GM12878 (cell line): ENCODE measurements at regions not wholly inside any gene's neighbourhood (a gene's known extent, or its start where the extent isn't known, plus 50 kb on each side); places are given as distances from the start of the nearest gene placed in this dataset.

Experiments
- ATAC-seq: fragments of 200-7000 bp; cut with Tn5 transposase; 3 replicates; pipeline ENCODE4 v1.9.1; 2020; ENCODE audit warnings: mild to moderate bottlenecking, moderate library complexity
- BruUV-seq: library from RNA; stranded (reverse); fragments of 400-500 nt; replicated peaks from 2 replicates; lab custom pipeline; 2021; lab: Mats Ljungman, UMichigan
- CTCF ChIA-PET: fragments of 300-600 bp; sonication (Branson Sonifier 250); formaldehyde crosslinking; extraction: SDS; loops from one replicate; lab custom pipeline; 2021; ENCODE audit warnings: inconsistent platforms; lab: Yijun Ruan, JAX
- POLR2A ChIA-PET: fragments of 350-600 bp; formaldehyde crosslinking; extraction: SDS; loops from one replicate; lab custom pipeline; 2021; ENCODE audit warnings: inconsistent platforms; lab: Charles Lee
- RAD21 ChIA-PET: fragments of 300-600 bp; sonication (Branson Sonifier 250); formaldehyde crosslinking; loops from one replicate; lab custom pipeline; 2023; ENCODE audit warnings: antibody characterized with exemption; ENCODE audit not compliant: unreplicated experiment; lab: Charles Lee
- SMC1A ChIA-PET: fragments of 300-600 bp; sonication (Branson Sonifier 250); formaldehyde crosslinking; loops from one replicate; lab custom pipeline; 2023; ENCODE audit not compliant: unreplicated experiment, uncharacterized antibody; lab: Charles Lee
- DNase-seq: peaks from one replicate; pipeline ENCODE4 v3.0.0-alpha.2; 2011; ENCODE audit warnings: low read depth, low spot score
- FAIRE-seq: peaks from 3 replicates; lab custom pipeline; 2011; peaks lifted over from hg19 to GRCh38; lab: Jason Lieb, UNC
- H2AFZ ChIP-seq: 2 replicates; pipeline ENCODE4 v1.6.0; 2011; ENCODE audit warnings: low read depth, low read length, control low read depth; ENCODE audit not compliant: control insufficient read depth
- H3K27ac ChIP-seq: 2 replicates; pipeline ENCODE4 v1.5.1; 2011; ENCODE audit warnings: control low read depth; ENCODE audit not compliant: control insufficient read depth, insufficient read depth
- H3K27me3 ChIP-seq, 2 experiments: replicated peaks in 1 of 2; 2 replicates each; pipeline versions ENCODE4 v1.6.0 to v1.6.1; 2011; ENCODE audit warnings: low read length in 1 of 2; ENCODE audit not compliant: control insufficient read depth in 2 of 2, insufficient read depth in 2 of 2
- H3K36me3 ChIP-seq, 2 experiments: 2 replicates each; pipeline ENCODE4 v1.5.1; 2011; ENCODE audit warnings: low read length in 1 of 2; ENCODE audit not compliant: control insufficient read depth in 2 of 2, insufficient read depth in 2 of 2
- H3K4me1 ChIP-seq: 2 replicates; pipeline ENCODE4 v1.6.1; 2011; ENCODE audit warnings: mild to moderate bottlenecking, low read length, moderate library complexity, mixed read lengths; ENCODE audit not compliant: control insufficient read depth, insufficient read depth
- H3K4me2 ChIP-seq: 2 replicates; pipeline ENCODE4 v1.6.0; 2011; ENCODE audit warnings: control low read depth; ENCODE audit not compliant: control insufficient read depth, insufficient read depth
- H3K4me3 ChIP-seq: fragments of 200-600 bp; sonication (generic); 2 replicates; pipeline ENCODE4 v1.5.1; 2016
- H3K79me2 ChIP-seq: 2 replicates; pipeline ENCODE4 v1.6.0; 2011; ENCODE audit warnings: low read length; ENCODE audit not compliant: control insufficient read depth, insufficient read depth
- H3K9ac ChIP-seq: 2 replicates; pipeline ENCODE4 v1.8.0; 2011; ENCODE audit warnings: low read length, control low read depth, mixed read lengths; ENCODE audit not compliant: control insufficient read depth, insufficient read depth
- H3K9me3 ChIP-seq: replicated peaks from 3 replicates; pipeline ENCODE4 v1.5.1; 2011; ENCODE audit warnings: mild to moderate bottlenecking, low read length; ENCODE audit not compliant: control insufficient read depth, insufficient read depth
- H4K20me1 ChIP-seq: 2 replicates; pipeline ENCODE4 v1.6.0; 2011; ENCODE audit not compliant: control insufficient read depth, insufficient read depth
- ATF7 ChIP-seq: fragments of 450-650 bp; IDR thresholded peaks from 2 replicates; pipeline ENCODE4 v1.6.1; 2016; ENCODE audit warnings: low read depth, mild to moderate bottlenecking
- CREB1 ChIP-seq: IDR thresholded peaks from 2 replicates; pipeline ENCODE4 v1.6.1; 2012; ENCODE audit warnings: low read depth, mild to moderate bottlenecking, inconsistent platforms
- ETV6 ChIP-seq, 2 experiments: fragments of 450-650 bp in 1 of 2; IDR thresholded peaks in 1 of 2; conservative IDR thresholded peaks in 1 of 2; 2 replicates each; pipeline ENCODE4 v1.6.1; 2014; ENCODE audit warnings: antibody characterized with exemption in 1 of 2, borderline replicate concordance in 1 of 2, low read depth in 1 of 2, mild to moderate bottlenecking in 1 of 2, moderate library complexity in 1 of 2
- FOXK2 ChIP-seq: fragments of 450-650 bp; IDR thresholded peaks from 2 replicates; pipeline ENCODE4 v1.6.1; 2017; ENCODE audit warnings: mild to moderate bottlenecking, moderate library complexity
- HDAC6 ChIP-seq: fragments of 200-600 bp; sonication (generic); IDR thresholded peaks from one replicate; pipeline ENCODE4 v1.8.0; 2017; ENCODE audit warnings: antibody characterized with exemption; ENCODE audit not compliant: unreplicated experiment
- NFXL1 ChIP-seq: fragments of 450-650 bp; IDR thresholded peaks from 2 replicates; pipeline ENCODE4 v1.6.1; 2017; ENCODE audit warnings: antibody characterized with exemption, mild to moderate bottlenecking, borderline replicate concordance
- NR2C1 ChIP-seq: fragments of 450-650 bp; IDR thresholded peaks from 2 replicates; pipeline ENCODE4 v1.6.1; 2017; ENCODE audit warnings: antibody characterized with exemption, mild to moderate bottlenecking, moderate library complexity
- RELB ChIP-seq: fragments of 450-650 bp; IDR thresholded peaks from 2 replicates; pipeline ENCODE4 v1.6.1; 2017; ENCODE audit warnings: low read depth, mild to moderate bottlenecking, moderate library complexity
- SMARCA5 ChIP-seq: fragments of 450-650 bp; IDR thresholded peaks from 2 replicates; pipeline ENCODE4 v1.6.1; 2017; ENCODE audit warnings: mild to moderate bottlenecking
- TCF3 ChIP-seq: IDR thresholded peaks from 2 replicates; pipeline ENCODE4 v1.6.1; 2012; ENCODE audit warnings: low read depth, mild to moderate bottlenecking, low read length, borderline replicate concordance; ENCODE audit not compliant: insufficient read depth
- ZBTB40 ChIP-seq: fragments of 450-650 bp; IDR thresholded peaks from 2 replicates; pipeline ENCODE4 v1.6.1; 2016; ENCODE audit warnings: mild to moderate bottlenecking, moderate library complexity, borderline replicate concordance
- ZNF687 ChIP-seq: fragments of 450-650 bp; IDR thresholded peaks from 2 replicates; pipeline ENCODE4 v1.6.1; 2017; ENCODE audit warnings: mild to moderate bottlenecking, moderate library complexity
- WGBS: methylation state at CpG from one replicate; pipeline ENCODE4 v1.1.6; 2016; ENCODE audit warnings: low lambda C conversion rate; ENCODE audit not compliant: insufficient replicate concordance, insufficient coverage; ENCODE audit errors: missing lambda C conversion rate; 5-methylcytosine and 5-hydroxymethylcytosine counted together
- in situ Hi-C: fragments of 300-500 bp; cut with MboI; formaldehyde crosslinking; loops from 9 replicates; pipeline ENCODE4 v1.14.3; 2018; ENCODE audit warnings: mixed read lengths
- intact Hi-C: fragments of 100-400 bp; cut with micrococcal nuclease; formaldehyde crosslinking; loops from one replicate; pipeline ENCODE4 v1.14.2; 2022; ENCODE audit not compliant: unreplicated experiment

- Histone ChIP-seq H3K4me1 (peaks cover 20% of the 10 kb centered on the region), H3K4me3 (no peak overlapping the region), H3K27ac (no peak overlapping the region), H3K27me3 (no peaks in the 10 kb centered on the region), H3K9me3 (no peaks in the 10 kb centered on the region), H3K79me2 (peaks cover 74% of the 10 kb centered on the region), H2AFZ (no peak overlapping the region), H4K20me1 (no peaks in the 10 kb centered on the region), H3K36me3 (peaks cover 2 to 7% of the 10 kb centered on the region in 2 experiments; a peak in 2 of 4 replicates), H3K9ac (no peak overlapping the region), H3K4me2 (no peak overlapping the region)
- TF ChIP-seq NR2C1 (no peak), ZNF687 (no peak), RELB (no peak), TCF3 (no peak), ETV6 (conservative IDR thresholded peaks at IDR 0.05 in 1 of 2, IDR thresholded peaks at IDR 0.05 in 1 of 2; ENCODE audit: borderline replicate concordance in 1 of 2, low read depth in 1 of 2) (no peak), HDAC6 (no peak), CREB1 (no peak), ATF7 (no peak), NFXL1 (no peak), FOXK2 (no peak), SMARCA5 (no peak), ZBTB40 (no peak)
- RAD21 ChIA-PET: no interaction called here
- SMC1A ChIA-PET: interaction anchor here (1.1 kb wide), 1 partner anchor 9 kb away, joined by 4 read pairs; no protein-coding TSS in a partner anchor
- CTCF ChIA-PET: interaction anchor here (0.7 to 0.8 kb wide), 2 partner anchors 71 to 163 kb away, joined by 3 read pairs; no protein-coding TSS in a partner anchor
- intact Hi-C loops (no loop called here), in situ Hi-C loops (no loop called here)
- 95% methylated on average over 2 of the region's 2 CpGs for WGBS
- POLR2A ChIA-PET: interaction anchor here (1.0 kb wide), 1 partner anchor 18 kb away, joined by 3 read pairs; no protein-coding TSS in a partner anchor
- BruUV-seq: no TSS peak
- no peak for ATAC-seq
- DNase-seq: no peak
- no peak for FAIRE-seq
Measured at GRCh38 chr3:42028474-42028873, 62.7 kb upstream of the TRAK1 start.
